Left ventricle myocardium superior (tissue), 1 donor: ENCODE measurements at regions not wholly inside any gene's neighbourhood (a gene's known extent, or its start where the extent isn't known, plus 50 kb on each side); places are given as distances from the start of the nearest gene placed in this dataset.

Source experiments
- ATAC-seq: fragments of 200-7000 bp; cut with Tn5 transposase; one replicate; pipeline ENCODE4 v1.9.1; 2020; ENCODE audit warnings: mild to moderate bottlenecking, moderate library complexity
- DNase-seq: peaks from one replicate; pipeline ENCODE4 v3.0.0-alpha.2; 2020
- intact Hi-C: fragments of 100-400 bp; cut with micrococcal nuclease; formaldehyde crosslinking; loops from one replicate; pipeline ENCODE4 v1.11.0; 2022
- donor health status: DM: no; HTN: yes; CAD: no; lungs with severe emphysema.

DNA sequence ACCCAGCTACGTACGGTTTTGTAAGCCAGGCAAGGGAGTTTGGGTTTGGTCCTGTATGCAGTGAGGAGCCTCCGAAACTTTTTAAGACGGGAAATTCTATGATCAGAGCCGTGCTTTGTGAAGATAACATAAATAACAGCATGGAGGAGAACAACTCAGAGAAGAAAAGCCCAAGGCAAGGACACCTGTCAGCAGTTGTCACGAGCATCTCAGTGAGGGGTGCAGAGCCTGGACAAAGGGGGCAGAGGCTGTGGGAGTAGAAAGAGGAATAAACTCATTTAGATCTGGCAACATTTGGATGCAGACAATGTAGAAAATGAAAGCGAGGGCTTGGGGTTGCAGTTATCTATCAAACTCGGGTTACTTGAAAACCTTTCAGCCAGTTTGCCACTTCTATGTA, 64.5 kb downstream of the CAVIN2 start:
- DNase-seq (no peak), ATAC-seq (no peak)
- intact Hi-C loops = no loop called here

DNA sequence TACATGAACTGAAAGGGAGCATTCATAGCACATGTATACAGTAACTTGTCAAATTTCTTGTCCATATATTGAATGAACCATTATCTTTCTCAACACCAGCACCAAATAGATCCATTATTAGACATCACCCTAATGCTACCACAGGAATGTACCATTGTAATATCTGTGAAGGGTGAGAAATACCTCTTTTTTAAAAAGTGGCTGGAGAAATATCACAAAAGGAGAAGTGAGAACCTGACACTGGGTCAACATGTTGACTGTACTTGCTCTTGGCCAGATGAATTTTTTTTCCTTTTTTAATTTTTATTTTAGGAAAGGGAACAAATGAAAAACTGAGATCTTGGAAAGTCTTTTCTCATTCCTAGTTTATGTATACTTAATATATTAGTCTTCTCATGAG, 63.5 kb downstream of the CAVIN2 start:
- intact Hi-C loops = no loop called here
- DNase-seq = no peak
- ATAC-seq = no peak
